GM19438 (cell line): ENCODE measurements at regions not wholly inside any gene's neighbourhood (a gene's known extent, or its start where the extent isn't known, plus 50 kb on each side); places are given as distances from the start of the nearest gene placed in this dataset.
"Not testable (repeated sequence)": the region's sequence is repeated elsewhere in the genome, so short reads cannot be mapped to it uniquely, and the experiment has no call there.

ENCODE experiments used
- ATAC-seq: cut with Tn5 transposase; IDR thresholded peaks from one replicate; pipeline ENCODE4 v1.9.1; 2021; ENCODE audit warnings: low read depth; ENCODE audit not compliant: unreplicated experiment

GRCh38 chr12:84091651-84092050 is 820.9 kb downstream of the SLC6A15 start:
- ATAC-seq: no peak

- no peak for ATAC-seq
Observed at GRCh38 chr12:84089356-84089755, 823.2 kb downstream of the SLC6A15 start.

GRCh38 chr12:84085046-84085445 is 827.6 kb downstream of the SLC6A15 start:
- ATAC-seq: no peak

- no peak for ATAC-seq
Observed at GRCh38 chr12:84079626-84080025, 833.0 kb downstream of the SLC6A15 start.

GRCh38 chr12:84077679-84078078 is 834.9 kb downstream of the SLC6A15 start:
- no peak for ATAC-seq

GRCh38 chr12:84075991-84076390 is 836.6 kb downstream of the SLC6A15 start:
- ATAC-seq: no peak

GRCh38 chr12:84073401-84073800 is 839.2 kb downstream of the SLC6A15 start:
- no peak for ATAC-seq

- ATAC-seq: no peak
Observed at GRCh38 chr12:84072961-84073360, 839.6 kb downstream of the SLC6A15 start.

- no peak for ATAC-seq
Observed at GRCh38 chr12:84070292-84070691, 842.3 kb downstream of the SLC6A15 start.

GRCh38 chr12:84069699-84070098 is 842.9 kb downstream of the SLC6A15 start:
- no peak for ATAC-seq

GRCh38 chr12:84069198-84069597 is 843.4 kb downstream of the SLC6A15 start:
- ATAC-seq: no peak

- ATAC-seq: no peak
Observed at GRCh38 chr12:84058136-84058535, 854.5 kb downstream of the SLC6A15 start.

GRCh38 chr12:84054811-84055210 is 857.8 kb downstream of the SLC6A15 start:
- no peak for ATAC-seq

- no peak for ATAC-seq
Observed at GRCh38 chr12:84047881-84048280, 864.7 kb downstream of the SLC6A15 start.

GRCh38 chr12:84046859-84047258 is 865.7 kb downstream of the SLC6A15 start:
- no peak for ATAC-seq

GRCh38 chr12:84043355-84043754 is 869.2 kb downstream of the SLC6A15 start:
- ATAC-seq: no peak

- ATAC-seq: no peak
Observed at GRCh38 chr12:84038242-84038641, 874.4 kb downstream of the SLC6A15 start.

- no peak for ATAC-seq
Observed at GRCh38 chr12:84036912-84037311, 875.7 kb downstream of the SLC6A15 start.

GRCh38 chr12:84035766-84036165 is 876.8 kb downstream of the SLC6A15 start:
- no peak for ATAC-seq

- ATAC-seq: no peak
Observed at GRCh38 chr12:84034871-84035270, 877.7 kb downstream of the SLC6A15 start.

GRCh38 chr12:84033162-84033561 is 879.4 kb downstream of the SLC6A15 start:
- ATAC-seq: no peak

GRCh38 chr12:84018556-84019179 is 893.9 kb downstream of the SLC6A15 start:
- not testable (repeated sequence) for ATAC-seq

- ATAC-seq: no peak
Observed at GRCh38 chr12:84016956-84017355, 895.6 kb downstream of the SLC6A15 start.
